ENCODE measurements at regions not wholly inside any gene's neighbourhood (a gene's known extent, or its start where the extent isn't known, plus 50 kb on each side); places are given as distances from the start of the nearest gene placed in this dataset.

- Histone ChIP-seq H3K18ac (ENCODE audit: insufficient read length, low read depth, low read length) (no peak overlapping the region), H2BK15ac (ENCODE audit: low read depth, low read length) (no peak overlapping the region), H3K79me1 (ENCODE audit: insufficient read depth, low read depth, low read length, poor library complexity, severe bottlenecking) (no peaks in the 10 kb centered on the region), H3K56ac (ENCODE audit: insufficient read length, low read depth, low read length) (no peak overlapping the region), H3K4me2 (ENCODE audit: insufficient read depth, insufficient read length, low read length) (no peak overlapping the region), H3K79me2 (ENCODE audit: insufficient read depth, low read length) (no peaks in the 10 kb centered on the region), H2BK12ac (ENCODE audit: insufficient read length, low read depth, low read length) (no peak overlapping the region), H2BK20ac (ENCODE audit: low read depth, low read length, poor library complexity, severe bottlenecking) (no peak overlapping the region), H3K23ac (ENCODE audit: insufficient read length, low read depth, low read length) (no peak overlapping the region), H3K4ac (ENCODE audit: low read depth, low read length) (no peak overlapping the region), H3K14ac (ENCODE audit: insufficient read depth, low read length) (no peak overlapping the region), H3K27ac (ENCODE audit: insufficient read length, low read depth, low read length) (no peak overlapping the region), H4K5ac (ENCODE audit: insufficient read length, low read depth, low read length) (no peak overlapping the region), H2BK120ac (ENCODE audit: low read depth, low read length, poor library complexity, severe bottlenecking) (no peak overlapping the region), H2BK5ac (ENCODE audit: insufficient read length, low read length) (no peak overlapping the region), H4K91ac (ENCODE audit: insufficient read length, low read depth, low read length) (no peak overlapping the region), H4K20me1 (ENCODE audit: control insufficient read depth, insufficient read depth, insufficient read length) (no peaks in the 10 kb centered on the region), H4K8ac (replicated peaks; ENCODE audit: insufficient read length, low read depth, low read length) (no peak overlapping the region), H3K4me1 (ENCODE audit: insufficient read depth, low read length) (no peaks in the 10 kb centered on the region), H2AK5ac (ENCODE audit: insufficient read length, low read length) (no peak overlapping the region), H3K9ac (ENCODE audit: extremely low read depth, insufficient read length, low read length) (no peak overlapping the region), H3T11ph (ENCODE audit: low read length) (no peak overlapping the region), H2AFZ (ENCODE audit: low read length) (no peak overlapping the region), H3K9me3 (ENCODE audit: control insufficient read depth, low read depth, low read length) (no peaks in the 10 kb centered on the region), H3K27me3 (ENCODE audit: insufficient read depth, low read length) (no peaks in the 10 kb centered on the region), H3K23me2 (ENCODE audit: insufficient read length, low read depth, low read length, poor library complexity, severe bottlenecking) (no peaks in the 10 kb centered on the region)
- Mint-ChIP-seq H3K27ac (no peak overlapping the region), H3K27me3 (ENCODE audit: low read depth) (no peaks in the 10 kb centered on the region; the same call in 1 of the 2 replicates), H3K9me3 (no peaks in the 10 kb centered on the region), H3K4me1 (peaks cover 13 to 16% of the 10 kb centered on the region in 2 experiments), H3K4me3 (no peak overlapping the region), H3K36me3 (ENCODE audit: insufficient read depth in 1 of 3, low read depth in 3 of 3) (no peaks in the 10 kb centered on the region)
- no peak for TF ChIP-seq CTCF (conservative IDR thresholded peaks at IDR 0.05)
- no CpG with 5 or more reads among the region's 10 CpGs for WGBS (ENCODE audit: extremely low coverage, insufficient read length, low lambda C conversion rate)
- DNase-seq: no peak
These were observed 156.2 kb upstream of the JARID2 start for GRCh38 chr6:15089569-15090144.
